ENCODE measurements at regions not wholly inside any gene's neighbourhood (a gene's known extent, or its start where the extent isn't known, plus 50 kb on each side); places are given as distances from the start of the nearest gene placed in this dataset.

DNA sequence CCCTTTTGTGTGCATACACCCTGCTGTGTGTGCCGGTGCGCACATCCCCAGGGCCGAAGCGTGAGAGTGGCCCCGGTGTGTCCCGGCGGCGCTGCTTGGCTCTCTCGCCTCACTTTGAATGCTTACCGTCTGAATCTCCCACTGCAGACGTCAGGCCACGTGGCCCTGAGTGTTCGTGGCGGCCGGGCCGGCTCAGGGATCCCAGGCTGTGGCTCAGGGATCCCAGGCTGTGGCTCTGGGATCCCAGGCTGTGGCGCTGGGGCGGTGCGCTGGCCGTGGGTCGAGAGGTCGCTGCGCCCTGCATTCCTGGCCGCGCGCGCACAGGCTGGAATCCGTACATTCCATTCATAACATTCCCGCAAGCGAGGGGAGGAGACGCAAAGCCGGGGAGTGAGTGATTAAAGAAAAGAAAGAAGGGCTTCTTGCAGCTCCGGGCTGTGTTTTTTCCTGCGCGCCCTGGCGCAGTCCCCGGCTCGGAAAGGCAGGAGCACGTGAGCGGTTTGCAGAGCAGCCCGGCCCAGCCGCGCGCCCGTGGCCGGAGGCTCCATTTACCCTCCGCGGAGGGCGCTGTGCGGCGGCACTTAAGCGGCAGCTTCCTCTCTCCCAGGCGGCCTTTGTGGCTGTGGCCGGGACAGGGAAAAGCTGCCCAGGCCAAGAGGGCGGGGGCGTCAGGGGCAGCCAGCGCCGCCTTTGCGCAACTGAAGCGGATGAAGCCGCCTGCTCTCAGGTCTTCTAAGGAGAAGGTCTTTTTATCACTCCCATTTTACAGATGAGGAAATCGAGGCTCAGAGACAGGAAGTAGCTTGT lies 87.0 kb upstream of the ALDH1L1 start:
- Histone ChIP-seq H3K36me3 (no peaks in the 10 kb centered on the region), H3K4me1 (peaks cover 5 to 79% (median 33%) of the 10 kb centered on the region in 3 donors), H3K27me3 (no peaks in the 10 kb centered on the region), H3K27ac (peak overlapping the region; percentile 86 to 96 (median 94)), H3K9me3 (no peaks in the 10 kb centered on the region), H3K4me3 (peak overlapping the region in 1 of 2 donors; percentile 40)
- peak; percentile 83 for ATAC-seq
- TF ChIP-seq EP300 (IDR thresholded peaks at IDR 0.05) (no peak), POLR2AphosphoS5 (IDR thresholded peaks at IDR 0.05) (peak; percentile 95), POLR2A (IDR thresholded peaks at IDR 0.05) (peak; percentile 67 to 74)
- TF ChIP-seq, protein P1, sequence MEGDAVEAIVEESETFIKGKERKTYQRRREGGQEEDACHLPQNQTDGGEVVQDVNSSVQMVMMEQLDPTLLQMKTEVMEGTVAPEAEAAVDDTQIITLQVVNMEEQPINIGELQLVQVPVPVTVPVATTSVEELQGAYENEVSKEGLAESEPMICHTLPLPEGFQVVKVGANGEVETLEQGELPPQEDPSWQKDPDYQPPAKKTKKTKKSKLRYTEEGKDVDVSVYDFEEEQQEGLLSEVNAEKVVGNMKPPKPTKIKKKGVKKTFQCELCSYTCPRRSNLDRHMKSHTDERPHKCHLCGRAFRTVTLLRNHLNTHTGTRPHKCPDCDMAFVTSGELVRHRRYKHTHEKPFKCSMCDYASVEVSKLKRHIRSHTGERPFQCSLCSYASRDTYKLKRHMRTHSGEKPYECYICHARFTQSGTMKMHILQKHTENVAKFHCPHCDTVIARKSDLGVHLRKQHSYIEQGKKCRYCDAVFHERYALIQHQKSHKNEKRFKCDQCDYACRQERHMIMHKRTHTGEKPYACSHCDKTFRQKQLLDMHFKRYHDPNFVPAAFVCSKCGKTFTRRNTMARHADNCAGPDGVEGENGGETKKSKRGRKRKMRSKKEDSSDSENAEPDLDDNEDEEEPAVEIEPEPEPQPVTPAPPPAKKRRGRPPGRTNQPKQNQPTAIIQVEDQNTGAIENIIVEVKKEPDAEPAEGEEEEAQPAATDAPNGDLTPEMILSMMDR (IDR thresholded peaks at IDR 0.05): peak in 3 of 4 experiments; percentile 24 to 43 (median 32)
- 0 to 1% methylated on average over 13 to 20 of the region's 62 CpGs for WGBS, 2 donors (ENCODE audit: low coverage in 1 of 2)

GRCh38 chr3:126266850-126267168 lies 86.4 kb upstream of the ALDH1L1 start:
- Histone ChIP-seq H3K4me1 (peaks cover 5 to 73% (median 33%) of the 10 kb centered on the region in 3 donors), H3K9me3 (no peaks in the 10 kb centered on the region), H3K27me3 (no peaks in the 10 kb centered on the region), H3K27ac (peak overlapping the region; percentile 86 to 96 (median 94)), H3K4me3 (peak overlapping the region in 1 of 2 donors; percentile 40), H3K36me3 (no peaks in the 10 kb centered on the region)
- TF ChIP-seq POLR2A (IDR thresholded peaks at IDR 0.05) (no peak), EP300 (IDR thresholded peaks at IDR 0.05) (no peak), POLR2AphosphoS5 (IDR thresholded peaks at IDR 0.05) (no peak)
- TF ChIP-seq, protein P1 (IDR thresholded peaks at IDR 0.05): no peak
- WGBS, 2 donors (ENCODE audit: low coverage in 1 of 2): no CpG with 5 or more reads among the region's 8 CpGs
- no peak for ATAC-seq

DNA sequence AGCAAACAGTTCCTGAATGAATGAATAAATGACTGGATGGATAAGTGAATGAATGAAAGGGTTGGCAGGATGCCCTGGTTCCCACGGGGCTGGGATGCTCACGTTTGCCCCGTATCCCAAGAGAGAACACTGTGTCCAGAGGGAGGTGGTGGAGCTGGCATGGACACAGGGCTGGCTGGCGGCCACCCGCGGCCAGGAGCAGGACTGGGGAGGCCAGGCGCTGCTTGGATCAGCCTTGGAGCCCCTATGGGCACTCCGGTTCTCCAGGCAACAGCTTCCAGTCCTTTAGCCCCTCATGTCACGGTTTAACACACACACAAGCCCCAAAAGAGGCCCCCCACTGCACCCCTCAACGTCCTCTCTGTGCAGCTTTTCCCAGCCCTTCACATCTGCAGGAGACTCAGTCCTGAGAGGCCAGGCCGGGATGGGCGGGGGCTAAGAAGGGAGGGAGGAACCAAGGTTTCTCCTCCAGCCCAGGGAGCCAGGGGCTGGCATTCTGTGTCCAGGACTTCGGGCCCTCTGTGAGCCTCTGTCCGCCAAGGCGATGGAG lies 86.0 kb upstream of the ALDH1L1 start:
- no peaks in the 10 kb centered on the region for H3K36me3 ChIP-seq
- TF ChIP-seq POLR2AphosphoS5 (IDR thresholded peaks at IDR 0.05) (peak; percentile 98), POLR2A (IDR thresholded peaks at IDR 0.05) (no peak), EP300 (IDR thresholded peaks at IDR 0.05) (peak; percentile 82)
- TF ChIP-seq, protein P1 (IDR thresholded peaks at IDR 0.05): no peak
- peak overlapping the region in 1 of 2 donors; percentile 40 for H3K4me3 ChIP-seq
- 36 to 57% methylated on average over 1 to 3 of the region's 15 CpGs for WGBS, 2 donors (ENCODE audit: low coverage in 1 of 2)
- peak overlapping the region; percentile 86 to 96 (median 94) for H3K27ac ChIP-seq
- H3K4me1 ChIP-seq: peaks cover 5 to 72% (median 29%) of the 10 kb centered on the region in 3 donors
- ATAC-seq: peak; percentile 46
- H3K9me3 ChIP-seq: no peaks in the 10 kb centered on the region
- no peaks in the 10 kb centered on the region for H3K27me3 ChIP-seq

GRCh38 chr3:126264952-126265351 lies 84.6 kb upstream of the ALDH1L1 start:
- no peak overlapping the region for H3K4me3 ChIP-seq
- WGBS, 2 donors (ENCODE audit: low coverage in 1 of 2): 78% methylated on average over 11 of the region's 12 CpGs; no CpG with 5 or more reads in 1 of the 2 donors
- TF ChIP-seq, protein P1 (IDR thresholded peaks at IDR 0.05): no peak
- TF ChIP-seq POLR2AphosphoS5 (IDR thresholded peaks at IDR 0.05): no peak
- no peak for TF ChIP-seq EP300 (IDR thresholded peaks at IDR 0.05)
- TF ChIP-seq POLR2A (IDR thresholded peaks at IDR 0.05): no peak

More at GRCh38 chr3:126264952-126265351, 84.6 kb upstream of the ALDH1L1 start:
- ATAC-seq: no peak
- Histone ChIP-seq H3K4me1 (peaks cover 2 to 72% (median 29%) of the 10 kb centered on the region in 3 donors), H3K9me3 (no peaks in the 10 kb centered on the region), H3K27me3 (no peaks in the 10 kb centered on the region), H3K36me3 (no peaks in the 10 kb centered on the region), H3K27ac (peak overlapping the region in 3 of 4 donors; percentile 93 to 96 (median 96))

Measured in gastroesophageal sphincter (tissue), 4 donors.